UCSD-AML1 (cell line): ENCODE measurements at regions not wholly inside any gene's neighbourhood (a gene's known extent, or its start where the extent isn't known, plus 50 kb on each side); places are given as distances from the start of the nearest gene placed in this dataset.
"Not testable (repeated sequence)": the region's sequence is repeated elsewhere in the genome, so short reads cannot be mapped to it uniquely, and the experiment has no call there.

ENCODE experiments used
- DNase-seq: peaks from one replicate; lab custom pipeline; 2025; ENCODE audit not compliant: unreplicated experiment; lab: John Stamatoyannopoulos, UW

GRCh38 chr4:188649635-188650034 lies 510.4 kb downstream of the TRIML1 start:
- no peak for DNase-seq

GRCh38 chr4:188650516-188650915 lies 511.3 kb downstream of the TRIML1 start:
- DNase-seq = no peak

GRCh38 chr4:188657365-188657764 lies 518.1 kb downstream of the TRIML1 start:
- no peak for DNase-seq

- no peak for DNase-seq
Measured at GRCh38 chr4:188658958-188659522, 519.8 kb downstream of the TRIML1 start.

GRCh38 chr4:188660796-188661195 lies 521.6 kb downstream of the TRIML1 start:
- no peak for DNase-seq

GRCh38 chr4:188661502-188661901 lies 522.3 kb downstream of the TRIML1 start:
- DNase-seq = no peak

GRCh38 chr4:188663369-188663768 lies 524.1 kb downstream of the TRIML1 start:
- DNase-seq = no peak

- no peak for DNase-seq
Measured at GRCh38 chr4:188665491-188666457, 526.5 kb downstream of the TRIML1 start.

- not testable (repeated sequence) for DNase-seq
Measured at GRCh38 chr4:188678691-188679090, 539.5 kb downstream of the TRIML1 start.

GRCh38 chr4:188680004-188680666 lies 540.9 kb downstream of the TRIML1 start:
- no peak for DNase-seq

- DNase-seq = no peak
Measured at GRCh38 chr4:188680667-188681063, 541.4 kb downstream of the TRIML1 start.

- DNase-seq = no peak
Measured at GRCh38 chr4:188682321-188682720, 543.1 kb downstream of the TRIML1 start.

- DNase-seq = no peak
Measured at GRCh38 chr4:188683571-188683970, 544.3 kb downstream of the TRIML1 start.

- no peak for DNase-seq
Measured at GRCh38 chr4:188688956-188689355, 549.7 kb downstream of the TRIML1 start.

GRCh38 chr4:188691811-188692210 lies 552.6 kb downstream of the TRIML1 start:
- DNase-seq = no peak

GRCh38 chr4:188695261-188695660 lies 556.0 kb downstream of the TRIML1 start:
- no peak for DNase-seq

- DNase-seq = no peak
Measured at GRCh38 chr4:188697243-188697642, 558.0 kb downstream of the TRIML1 start.

- DNase-seq = no peak
Measured at GRCh38 chr4:188701952-188702351, 562.7 kb downstream of the TRIML1 start.

- no peak for DNase-seq
Measured at GRCh38 chr4:188704288-188704687, 565.0 kb downstream of the TRIML1 start.

- no peak for DNase-seq
Measured at GRCh38 chr4:188707036-188707435, 567.8 kb downstream of the TRIML1 start.

GRCh38 chr4:188714501-188714900 lies 575.3 kb downstream of the TRIML1 start:
- no peak for DNase-seq

GRCh38 chr4:188714907-188715306 lies 575.7 kb downstream of the TRIML1 start:
- no peak for DNase-seq
